ENCODE measurements at regions not wholly inside any gene's neighbourhood (a gene's known extent, or its start where the extent isn't known, plus 50 kb on each side); places are given as distances from the start of the nearest gene placed in this dataset.

- TF ChIP-seq TCF12 (IDR thresholded peaks at IDR 0.05; ENCODE audit: low read depth) (no peak), CEBPB (IDR thresholded peaks at IDR 0.05) (no peak), NFIC (IDR thresholded peaks at IDR 0.05) (no peak), CREB1 (IDR thresholded peaks at IDR 0.05; ENCODE audit: low read depth) (no peak), RAD21 (IDR thresholded peaks at IDR 0.05; ENCODE audit: low read depth) (no peak), EGR1 (IDR thresholded peaks at IDR 0.05) (no peak), FOXM1 (IDR thresholded peaks at IDR 0.05; ENCODE audit: borderline replicate concordance, low read depth) (no peak), REST (IDR thresholded peaks at IDR 0.05; ENCODE audit: low read depth) (no peak), TEAD4 (IDR thresholded peaks at IDR 0.05) (no peak), EP300 (IDR thresholded peaks at IDR 0.05; ENCODE audit: borderline replicate concordance) (no peak), TAF1 (IDR thresholded peaks at IDR 0.05; ENCODE audit: low read depth) (no peak), USF1 (IDR thresholded peaks at IDR 0.05) (no peak)
These were observed 180.6 kb downstream of the CYB561 start for GRCh38 chr17:63265526-63265925.

- TF ChIP-seq YY1 (IDR thresholded peaks at IDR 0.05; ENCODE audit: low read depth) = no peak
- no peak for TF ChIP-seq MAX (IDR thresholded peaks at IDR 0.05)
- no peak for TF ChIP-seq REST (IDR thresholded peaks at IDR 0.05; ENCODE audit: low read depth)
- no peak for TF ChIP-seq CEBPB (IDR thresholded peaks at IDR 0.05)
- TF ChIP-seq CREB1 (IDR thresholded peaks at IDR 0.05; ENCODE audit: low read depth) = no peak
- no peak for TF ChIP-seq NFIC (IDR thresholded peaks at IDR 0.05)
- no peak for TF ChIP-seq TEAD4 (IDR thresholded peaks at IDR 0.05)
- no peak for TF ChIP-seq EP300 (IDR thresholded peaks at IDR 0.05; ENCODE audit: borderline replicate concordance)
- TF ChIP-seq FOXM1 (IDR thresholded peaks at IDR 0.05; ENCODE audit: borderline replicate concordance, low read depth) = no peak
- no peak for TF ChIP-seq USF1 (IDR thresholded peaks at IDR 0.05)
- TF ChIP-seq ZBTB7A (IDR thresholded peaks at IDR 0.05; ENCODE audit: low read depth) = no peak
- TF ChIP-seq TAF1 (IDR thresholded peaks at IDR 0.05; ENCODE audit: low read depth) = no peak
These were observed 178.3 kb downstream of the CYB561 start for GRCh38 chr17:63267846-63268245.

GRCh38 chr17:63268827-63269226 is 177.3 kb downstream of the CYB561 start:
- no peak for TF ChIP-seq NFIC (IDR thresholded peaks at IDR 0.05)
- no peak for TF ChIP-seq USF1 (IDR thresholded peaks at IDR 0.05)
- no peak for TF ChIP-seq MAX (IDR thresholded peaks at IDR 0.05)
- TF ChIP-seq CEBPB (IDR thresholded peaks at IDR 0.05) = no peak
- TF ChIP-seq FOXM1 (IDR thresholded peaks at IDR 0.05; ENCODE audit: borderline replicate concordance, low read depth) = no peak
- no peak for TF ChIP-seq TCF12 (IDR thresholded peaks at IDR 0.05; ENCODE audit: low read depth)
- TF ChIP-seq EGR1 (IDR thresholded peaks at IDR 0.05) = no peak
- no peak for TF ChIP-seq EP300 (IDR thresholded peaks at IDR 0.05; ENCODE audit: borderline replicate concordance)
- no peak for TF ChIP-seq RAD21 (IDR thresholded peaks at IDR 0.05; ENCODE audit: low read depth)
- TF ChIP-seq ZBTB7A (IDR thresholded peaks at IDR 0.05; ENCODE audit: low read depth) = no peak
- no peak for TF ChIP-seq TEAD4 (IDR thresholded peaks at IDR 0.05)
- TF ChIP-seq REST (IDR thresholded peaks at IDR 0.05; ENCODE audit: low read depth) = no peak
- TF ChIP-seq TAF1 (IDR thresholded peaks at IDR 0.05; ENCODE audit: low read depth) = no peak
- no peak for TF ChIP-seq YY1 (IDR thresholded peaks at IDR 0.05; ENCODE audit: low read depth)
- no peak for TF ChIP-seq CREB1 (IDR thresholded peaks at IDR 0.05; ENCODE audit: low read depth)

- TF ChIP-seq USF1 (IDR thresholded peaks at IDR 0.05) = no peak
- no peak for TF ChIP-seq TCF12 (IDR thresholded peaks at IDR 0.05; ENCODE audit: low read depth)
- no peak for TF ChIP-seq MAX (IDR thresholded peaks at IDR 0.05)
- no peak for TF ChIP-seq CEBPB (IDR thresholded peaks at IDR 0.05)
- no peak for TF ChIP-seq TEAD4 (IDR thresholded peaks at IDR 0.05)
- TF ChIP-seq REST (IDR thresholded peaks at IDR 0.05; ENCODE audit: low read depth) = no peak
- no peak for TF ChIP-seq EP300 (IDR thresholded peaks at IDR 0.05; ENCODE audit: borderline replicate concordance)
These were observed 175.5 kb downstream of the CYB561 start for GRCh38 chr17:63270610-63271009.
